Stomach (tissue), 4 donors: ENCODE measurements at regions not wholly inside any gene's neighbourhood (a gene's known extent, or its start where the extent isn't known, plus 50 kb on each side); places are given as distances from the start of the nearest gene placed in this dataset.

Experiments used
- CTCF ChIP-seq, 7 experiments: fragments of 450-650 bp in 4 of 7; fragments of 200-600 bp in 3 of 7; sonication (generic) in 3 of 7; IDR thresholded peaks; one replicate each; pipeline ENCODE4 v1.5.1; 2016 to 2019; ENCODE audit warnings: antibody characterized with exemption in 7 of 7, control low read depth in 2 of 7, mild to moderate bottlenecking in 1 of 7
- EP300 ChIP-seq: sonication (generic); formaldehyde crosslinking; IDR thresholded peaks from one replicate; pipeline ENCODE4 v1.6.1; 2017; ENCODE audit warnings: antibody characterized with exemption

GRCh38 chr18:67342159-67342558, 174.4 kb downstream of the DSEL start:
- no peak for TF ChIP-seq CTCF (IDR thresholded peaks at IDR 0.05)
- no peak for TF ChIP-seq EP300
